SKM-1 treated with dmso at 0.1 percent for 144 hours (cell line): ENCODE measurements at regions not wholly inside any gene's neighbourhood (a gene's known extent, or its start where the extent isn't known, plus 50 kb on each side); places are given as distances from the start of the nearest gene placed in this dataset.

Experiments used
- DNase-seq: peaks from one replicate; lab custom pipeline; 2025; ENCODE audit not compliant: unreplicated experiment; lab: John Stamatoyannopoulos, UW

DNA sequence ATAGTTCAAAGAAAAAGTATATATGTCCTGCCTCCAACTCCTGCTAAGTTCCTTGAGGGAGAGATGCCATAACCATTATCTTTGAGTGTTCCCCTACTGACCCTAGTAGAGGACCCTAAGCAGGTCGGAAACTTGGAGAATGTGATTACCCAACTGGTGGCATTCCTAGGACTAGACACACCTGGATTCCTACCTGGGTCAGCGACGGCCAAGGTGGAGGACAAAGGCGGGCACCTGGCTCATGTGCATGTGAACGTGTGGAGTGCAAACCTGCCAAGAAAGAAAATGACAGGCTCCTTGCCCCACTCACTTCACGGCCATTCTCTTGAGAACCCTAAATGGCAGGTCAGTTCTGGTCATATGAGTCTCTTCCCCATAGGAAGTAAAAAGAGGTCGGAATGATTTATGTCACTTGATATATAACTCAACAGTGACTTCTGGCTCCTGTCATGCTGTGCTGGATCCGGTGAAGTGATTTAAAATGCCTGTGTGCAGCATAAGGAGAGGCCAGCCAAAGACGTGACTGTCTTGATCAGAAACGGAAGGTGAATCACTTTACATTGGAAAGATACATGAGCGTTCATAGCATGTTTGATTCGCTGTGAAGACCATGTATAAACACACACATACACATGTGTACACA, 371.6 kb downstream of the EIPR1 start:
- no peak for DNase-seq

DNA sequence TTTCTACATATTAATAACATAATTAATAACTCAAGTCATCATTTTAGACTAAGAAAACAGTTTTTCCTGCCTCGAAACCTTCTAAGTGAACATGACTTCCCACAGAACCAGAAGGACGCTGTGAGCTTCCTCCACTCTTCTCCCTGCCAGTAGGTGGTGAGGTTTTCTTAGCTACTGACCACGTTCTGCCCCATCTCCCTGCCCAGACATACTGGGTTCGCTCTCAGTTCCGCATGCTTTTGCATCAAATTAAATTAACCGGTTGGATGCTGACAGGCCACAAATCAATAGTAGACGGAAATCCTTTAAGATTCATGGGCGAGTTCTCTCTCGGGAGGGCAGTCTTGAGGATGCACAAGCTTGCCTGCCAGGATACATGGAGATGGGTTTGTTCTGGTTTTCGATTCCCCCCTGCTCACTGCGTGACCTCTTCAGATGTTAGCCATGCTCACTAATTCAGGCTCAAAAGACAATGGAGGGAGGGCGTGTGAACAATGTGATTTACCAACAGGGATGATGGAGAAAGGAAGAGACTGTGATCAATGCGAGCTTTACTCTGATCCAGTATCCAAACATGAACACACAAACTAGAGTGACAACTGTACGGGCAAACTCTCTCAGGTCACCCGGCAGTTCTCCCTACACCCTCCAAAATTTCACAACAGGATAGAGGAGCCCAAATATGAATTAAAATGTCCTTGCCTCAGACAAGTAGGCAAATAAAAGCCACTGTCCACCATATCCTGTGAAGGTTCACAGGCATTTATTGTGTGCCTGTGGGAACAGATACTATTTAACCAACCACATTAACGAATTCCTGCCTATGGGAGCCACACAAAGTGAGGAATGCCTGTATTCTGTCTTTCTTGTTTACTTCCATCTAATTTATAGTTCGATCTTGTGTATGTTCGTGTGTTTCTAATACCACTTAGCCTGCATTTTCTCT, 375.7 kb downstream of the EIPR1 start:
- DNase-seq, result no peak

DNA sequence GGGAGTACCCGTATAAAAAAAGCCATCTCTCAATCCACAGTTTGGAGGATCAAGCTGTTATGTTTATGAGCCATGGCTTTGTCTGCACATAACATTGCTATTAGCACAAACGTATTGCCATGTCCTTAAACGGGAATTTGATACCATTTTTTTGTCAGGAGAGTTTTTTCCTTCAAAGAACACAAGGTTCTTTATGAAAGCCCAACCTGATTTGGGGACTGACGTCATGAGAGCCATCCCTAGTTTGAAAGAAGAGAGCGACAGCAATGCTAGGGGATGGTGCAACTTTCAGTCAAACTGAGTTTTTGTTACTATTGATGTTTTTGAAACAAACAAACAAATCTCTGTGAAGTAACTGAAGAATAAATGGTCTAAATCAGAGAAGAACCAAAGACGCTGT, 376.6 kb downstream of the EIPR1 start:
- DNase-seq, result no peak

DNA sequence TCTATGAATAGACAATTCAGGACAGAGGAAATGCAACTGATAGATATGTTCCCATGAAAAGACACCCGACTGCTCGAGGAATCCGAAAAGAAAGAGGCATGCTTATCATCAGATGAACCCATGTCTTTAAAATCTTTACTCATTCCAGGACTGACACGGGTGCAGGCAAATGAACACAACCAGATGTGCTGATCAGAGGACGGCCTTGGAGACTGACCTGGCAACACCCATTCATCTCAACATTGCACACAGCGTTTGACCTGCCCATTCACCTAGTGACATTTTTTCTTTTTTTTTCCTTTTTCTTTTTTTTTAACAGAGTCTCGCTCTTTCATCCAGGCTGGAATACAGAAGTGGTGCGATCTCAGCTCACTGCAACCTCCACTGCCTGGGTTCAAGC, 377.5 kb downstream of the EIPR1 start:
- DNase-seq, result no peak

DNA sequence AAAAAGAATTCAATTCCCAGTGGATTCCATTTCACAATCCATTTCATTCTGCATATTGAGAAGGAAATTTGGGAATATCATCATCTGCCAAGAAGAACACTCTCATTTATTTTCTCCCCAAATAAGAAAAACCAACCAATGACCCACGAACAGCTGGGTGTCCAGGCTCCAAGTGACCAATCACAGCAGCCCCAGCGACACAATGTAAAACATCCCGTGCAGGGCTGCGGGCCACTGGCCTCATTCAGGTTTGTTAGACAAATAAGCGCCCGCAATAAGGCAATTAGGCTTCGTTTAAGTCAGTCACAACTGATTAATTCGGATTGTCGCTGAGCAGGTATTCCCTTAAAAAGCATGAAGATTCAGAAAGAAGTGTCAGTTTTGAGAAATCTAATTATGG, 378.6 kb downstream of the EIPR1 start:
- DNase-seq, result no peak

DNA sequence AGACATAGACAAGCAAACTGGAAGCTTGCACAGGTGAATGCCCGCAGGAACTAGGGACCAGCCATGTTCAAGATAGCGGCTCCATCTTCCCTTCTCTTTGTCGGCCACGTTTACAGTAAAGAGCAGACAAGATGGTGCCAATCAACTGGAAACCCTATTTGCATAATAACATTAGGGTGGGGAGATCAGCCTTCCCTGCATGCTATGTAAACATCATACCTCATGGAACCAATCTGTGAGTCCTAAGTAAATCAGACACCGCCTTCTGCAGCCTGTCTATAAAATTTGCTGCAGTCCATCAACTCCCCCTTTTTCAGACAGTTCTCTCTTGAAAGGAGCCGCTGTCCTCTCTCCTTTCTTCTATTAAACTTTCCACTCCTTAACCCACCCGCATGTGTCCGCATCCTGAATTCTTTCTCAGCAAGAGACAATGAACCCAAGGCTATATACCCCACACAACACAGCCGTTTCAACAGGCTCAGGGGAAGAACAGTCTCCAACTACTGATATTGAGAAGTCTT, 384.4 kb downstream of the EIPR1 start:
- DNase-seq, result no peak

DNA sequence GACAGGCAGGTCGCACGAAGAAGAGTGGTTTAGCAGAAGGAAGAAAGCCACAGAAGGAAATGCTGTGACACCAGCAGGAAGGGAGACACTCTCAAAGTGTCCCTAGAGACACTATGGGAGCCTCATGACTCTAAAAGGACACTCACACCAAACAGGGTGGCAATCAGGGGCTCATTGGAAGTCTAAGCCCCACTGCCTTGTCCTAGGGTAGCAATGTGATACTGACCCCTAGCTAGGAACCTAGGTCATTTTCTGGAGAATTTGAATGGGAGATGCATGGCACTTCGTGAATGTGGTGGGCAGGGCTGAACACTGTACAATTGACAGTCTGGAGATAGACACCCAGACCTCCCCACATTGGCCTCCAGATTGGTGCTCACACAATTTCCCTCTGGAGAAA, 385.0 kb downstream of the EIPR1 start:
- DNase-seq, result no peak

DNA sequence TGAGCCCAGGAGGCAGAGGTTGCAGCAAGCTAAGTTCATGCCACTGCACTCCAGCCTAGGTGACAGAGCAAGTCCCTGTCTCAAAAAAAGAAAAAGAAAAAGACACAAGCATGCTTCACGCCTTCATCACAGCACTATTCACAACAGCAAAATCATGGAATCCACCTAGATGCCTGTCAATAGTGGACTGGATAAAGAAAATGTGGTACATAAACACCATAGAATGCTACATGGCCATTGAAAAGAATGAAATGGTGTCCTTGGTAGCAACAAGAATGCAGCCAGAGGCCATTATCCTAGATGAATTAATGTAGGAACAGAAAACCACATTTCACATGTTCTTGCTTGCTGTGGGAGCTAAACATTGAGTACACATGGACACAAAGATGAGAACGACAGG, 392.6 kb downstream of the EIPR1 start:
- DNase-seq, result no peak

DNA sequence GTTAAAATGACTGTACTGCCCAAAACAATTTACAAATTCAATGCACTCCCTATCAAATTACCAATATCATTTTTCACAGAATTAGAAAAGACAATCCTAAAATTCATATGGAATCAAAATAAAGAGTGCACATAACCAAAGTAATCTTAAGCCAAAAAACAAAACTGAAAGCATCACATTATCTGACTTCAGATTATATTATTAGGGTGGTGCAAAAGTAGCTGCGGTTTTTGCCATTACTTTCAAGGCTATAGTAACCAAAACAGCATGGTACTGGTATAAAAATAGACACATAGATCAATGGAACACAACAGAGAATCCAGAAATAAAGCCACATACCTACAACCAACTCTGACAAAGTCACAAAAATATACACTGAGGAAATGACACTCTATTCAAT, 396.6 kb downstream of the EIPR1 start:
- DNase-seq, result no peak

DNA sequence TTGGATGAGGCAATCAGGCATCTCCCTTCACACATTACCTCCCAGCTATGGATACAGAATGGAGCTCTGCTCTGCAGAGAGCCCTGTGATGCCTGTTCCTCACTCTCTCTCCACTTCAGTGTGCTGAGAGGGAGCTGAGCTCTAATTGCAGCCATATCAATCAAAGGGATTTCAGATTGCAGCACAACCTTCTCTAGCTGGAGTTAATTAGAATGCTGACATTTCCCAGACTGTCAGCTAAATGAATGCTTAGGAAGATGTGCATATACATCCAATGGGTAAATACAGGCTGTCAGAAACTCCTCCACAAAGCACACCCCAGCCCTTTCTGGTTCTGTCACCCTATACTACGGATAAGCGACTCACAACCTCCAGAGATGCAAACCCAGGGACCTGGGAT, 402.6 kb downstream of the EIPR1 start:
- no peak for DNase-seq

DNA sequence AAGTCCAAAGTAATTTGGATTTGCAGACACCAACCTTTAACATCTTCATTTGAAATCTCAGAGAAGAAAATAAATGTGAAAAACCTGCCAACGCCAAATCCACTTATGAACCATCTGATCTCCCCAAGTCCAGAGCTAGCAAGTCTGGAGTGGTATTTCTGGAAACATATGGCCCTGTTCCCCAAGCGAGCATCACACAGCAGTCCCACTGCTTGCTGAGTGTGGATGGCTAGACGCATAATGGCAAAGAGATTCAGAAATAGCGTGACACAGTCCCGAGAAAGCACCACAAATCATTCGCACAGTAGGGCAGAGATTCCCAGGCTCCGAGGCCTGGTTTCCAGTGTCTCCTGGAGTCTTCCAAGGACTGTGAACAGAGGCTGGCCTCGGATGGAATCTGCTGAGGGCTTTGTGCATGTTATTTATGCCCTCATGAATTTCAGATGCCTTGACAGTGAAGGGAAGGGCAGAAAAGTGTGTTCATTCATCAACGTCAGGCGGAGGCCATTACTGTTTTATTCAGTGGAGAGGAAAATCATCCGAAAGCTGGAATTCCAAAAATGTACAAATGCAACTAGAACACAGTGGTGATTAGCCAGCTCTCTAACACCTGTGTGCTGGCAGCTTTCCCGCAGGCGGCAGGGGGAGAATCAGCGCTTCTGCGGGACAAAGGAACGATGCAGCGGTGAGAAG, 417.0 kb downstream of the EIPR1 start:
- no peak for DNase-seq

DNA sequence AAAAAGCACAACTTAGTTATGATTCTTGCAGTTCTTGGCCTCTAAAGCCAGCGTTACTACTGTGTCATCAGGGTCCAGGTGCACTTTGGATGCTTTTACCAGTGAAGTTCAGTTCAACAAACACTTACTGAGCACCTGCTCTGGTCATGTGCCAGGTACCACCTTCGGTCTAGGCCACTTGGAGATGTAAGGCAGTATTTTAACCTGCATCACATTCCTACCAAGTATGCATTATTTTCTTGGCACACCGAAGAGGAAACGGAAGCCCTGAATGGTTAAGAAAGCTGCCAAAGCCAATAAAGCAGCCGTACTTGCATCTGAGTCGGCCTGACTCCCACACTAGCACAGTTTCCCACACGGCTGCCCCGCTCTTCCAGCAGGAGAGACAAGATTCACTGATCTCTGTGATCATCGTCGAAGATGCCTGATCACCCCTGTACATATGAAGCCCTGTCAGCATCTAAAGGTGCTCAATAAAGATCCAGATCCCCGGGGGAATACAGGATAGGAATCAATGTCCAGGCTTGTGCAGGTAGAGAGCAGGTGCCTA, 427.1 kb downstream of the EIPR1 start:
- no peak for DNase-seq

DNA sequence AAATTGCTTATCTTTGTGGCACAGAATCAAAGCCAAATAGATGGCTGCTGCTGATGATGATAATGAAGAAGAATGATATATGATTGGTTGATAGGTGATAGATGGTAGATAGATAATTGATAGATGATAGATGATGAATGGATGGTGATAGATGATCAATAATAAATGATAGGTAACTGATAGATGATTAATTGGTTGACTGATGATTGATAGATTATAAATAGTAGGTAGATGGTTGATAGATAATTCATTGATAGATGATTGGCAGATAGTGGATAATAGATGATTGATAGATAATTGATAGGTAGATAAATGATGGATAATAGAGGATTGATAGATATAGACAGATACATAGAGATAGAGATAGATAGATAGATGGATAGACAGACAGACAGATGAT, 430.2 kb downstream of the EIPR1 start:
- DNase-seq, result no peak

DNA sequence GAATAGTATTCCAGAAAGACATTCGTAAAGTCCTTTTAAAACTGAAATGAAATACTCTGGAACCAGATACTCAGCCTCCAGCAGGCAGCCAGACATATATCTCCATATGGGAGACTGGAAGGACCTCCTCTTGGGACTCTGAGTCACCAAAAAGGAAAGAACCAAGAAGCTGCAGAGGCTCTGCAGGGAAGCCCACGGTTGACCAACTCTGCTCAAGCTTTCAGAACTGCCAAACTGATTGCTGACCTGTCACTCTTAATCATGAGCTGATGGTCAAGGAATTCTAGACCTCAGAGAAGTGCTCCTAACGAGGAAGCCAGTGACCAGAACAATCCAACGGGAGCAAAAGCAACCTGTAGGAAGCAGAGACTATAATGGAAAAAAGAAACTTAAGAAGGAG, 434.7 kb downstream of the EIPR1 start:
- no peak for DNase-seq

DNA sequence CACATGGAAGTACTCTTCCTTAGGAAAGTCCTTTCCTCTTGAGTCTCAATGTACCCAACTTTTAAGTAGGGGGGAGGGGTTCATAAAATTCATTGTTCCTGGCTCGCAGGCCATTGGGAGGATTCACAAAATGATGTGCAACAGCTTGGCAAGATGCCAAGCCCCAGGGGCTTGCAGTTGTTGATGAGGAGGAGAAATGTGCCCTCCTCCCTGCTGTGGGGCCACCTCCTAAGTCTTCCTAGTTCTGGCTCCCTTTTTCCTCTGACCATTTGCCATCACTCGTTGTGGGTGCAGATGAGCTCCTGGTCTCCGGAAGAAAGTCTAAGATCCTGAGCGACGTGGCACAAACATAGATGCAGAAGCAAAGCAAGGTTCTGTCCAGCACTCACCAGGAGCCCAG, 435.4 kb downstream of the EIPR1 start:
- DNase-seq, result no peak

DNA sequence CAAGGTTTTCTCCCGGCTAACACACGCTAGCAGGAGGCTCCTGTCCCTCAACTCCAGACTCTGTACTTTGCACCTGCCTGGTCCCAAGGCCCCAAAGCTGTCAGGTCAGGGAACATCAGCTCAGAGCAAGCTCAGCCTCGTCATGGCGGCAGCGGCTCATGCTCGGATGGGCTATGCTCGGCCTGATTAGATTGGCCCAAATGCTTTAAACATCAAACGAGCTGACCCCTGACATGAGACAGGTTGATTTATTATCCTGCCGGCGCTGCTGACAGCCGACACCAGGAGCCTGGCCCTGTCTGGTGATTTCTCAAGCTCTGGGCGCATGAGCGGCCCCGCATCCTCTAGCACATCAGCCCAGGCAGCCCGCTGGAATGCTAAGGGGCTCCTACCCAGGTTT, 436.4 kb downstream of the EIPR1 start:
- DNase-seq, result no peak

DNA sequence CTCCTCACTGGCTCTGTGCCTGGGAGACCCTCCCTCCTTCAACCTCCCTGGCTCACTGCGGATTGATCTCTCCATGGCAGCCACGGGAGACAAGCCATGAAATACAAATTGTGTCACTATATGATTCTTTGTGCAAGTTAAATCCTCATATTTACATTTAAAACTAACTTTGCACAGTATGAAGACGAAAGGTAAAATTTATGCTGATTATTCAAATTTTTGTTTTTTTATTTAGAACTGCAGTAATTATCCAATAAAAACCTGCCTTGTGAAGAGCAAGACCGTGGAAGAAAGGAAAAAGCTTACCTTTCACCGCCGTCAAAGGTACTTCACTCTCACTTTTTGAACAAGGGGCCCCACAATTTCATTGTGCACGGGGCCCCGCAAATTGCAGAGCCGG, 436.9 kb downstream of the EIPR1 start:
- no peak for DNase-seq

DNA sequence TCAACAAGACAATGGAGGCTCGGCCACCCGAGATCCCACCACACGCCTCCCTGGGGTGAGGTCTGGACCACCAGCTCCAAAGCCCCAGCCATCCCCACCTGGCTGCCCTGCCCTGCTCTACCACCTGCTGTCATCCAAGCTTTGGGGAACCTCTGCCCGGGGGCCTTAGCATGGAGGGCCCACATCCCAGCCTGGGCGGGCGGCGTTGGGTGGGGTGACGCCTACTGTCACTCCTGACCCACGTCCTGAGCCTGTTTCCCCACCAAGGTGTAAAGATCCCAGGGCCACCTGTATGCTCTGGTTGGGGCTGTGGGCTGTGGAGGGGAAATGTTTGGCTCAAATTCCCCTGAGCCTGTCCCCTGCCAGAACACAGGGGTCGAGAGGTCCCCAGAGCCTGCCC, 437.6 kb downstream of the EIPR1 start:
- DNase-seq, result no peak

DNA sequence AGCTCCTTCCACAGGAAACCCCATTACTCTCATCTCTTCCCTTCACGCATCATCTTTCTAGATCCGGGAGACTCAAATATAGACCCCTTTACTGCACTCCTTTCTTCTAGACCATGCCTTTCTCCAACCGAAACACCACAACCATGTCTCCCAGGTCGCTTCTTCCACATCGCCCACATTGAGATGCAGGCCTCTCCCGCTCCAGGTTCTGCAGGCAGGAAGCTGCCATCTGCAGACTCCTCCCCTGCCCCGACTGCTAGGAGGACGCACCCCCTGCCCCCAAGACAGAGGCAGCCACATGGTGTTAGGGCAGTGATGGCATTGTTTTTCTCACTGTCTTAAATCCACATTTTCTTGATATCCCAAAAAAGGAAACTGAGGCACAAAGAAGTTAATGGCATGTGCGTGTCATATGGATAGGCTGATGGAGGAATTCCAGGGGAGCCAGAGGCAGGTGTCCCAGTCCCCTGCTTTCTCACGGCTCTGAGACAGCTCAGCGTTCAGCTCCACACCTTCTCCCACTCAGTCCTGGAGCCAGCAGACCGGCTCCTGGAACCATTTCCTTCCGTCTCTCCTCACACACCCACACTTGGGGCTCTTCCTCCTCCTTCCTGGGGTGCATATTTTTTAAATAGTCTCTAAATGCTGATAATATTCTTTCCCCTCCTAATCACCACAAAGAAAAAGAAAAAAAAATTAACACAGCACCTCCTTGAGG, 438.4 kb downstream of the EIPR1 start:
- no peak for DNase-seq

DNA sequence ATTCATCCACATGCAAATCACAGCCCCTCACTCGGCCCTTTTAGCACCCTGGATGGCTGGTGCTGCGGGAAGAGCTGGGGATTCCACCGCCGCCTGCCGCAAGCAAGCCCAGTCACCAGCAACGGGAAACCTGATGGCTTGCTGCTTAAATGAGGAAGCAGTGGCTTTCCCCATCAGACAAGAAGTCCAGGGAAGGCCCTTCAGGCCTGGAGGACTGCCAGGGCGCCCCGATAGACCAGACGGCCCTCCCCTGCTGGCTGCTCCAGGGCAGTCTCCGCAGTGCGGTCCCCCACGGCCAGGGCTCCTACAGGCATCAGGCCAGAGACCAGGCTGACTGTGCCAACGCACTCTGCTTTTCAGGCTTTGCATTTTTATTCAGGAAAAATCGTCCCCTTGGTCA, 439.1 kb downstream of the EIPR1 start:
- DNase-seq, result no peak
